ENCODE measurements at regions not wholly inside any gene's neighbourhood (a gene's known extent, or its start where the extent isn't known, plus 50 kb on each side); places are given as distances from the start of the nearest gene placed in this dataset.

DNA sequence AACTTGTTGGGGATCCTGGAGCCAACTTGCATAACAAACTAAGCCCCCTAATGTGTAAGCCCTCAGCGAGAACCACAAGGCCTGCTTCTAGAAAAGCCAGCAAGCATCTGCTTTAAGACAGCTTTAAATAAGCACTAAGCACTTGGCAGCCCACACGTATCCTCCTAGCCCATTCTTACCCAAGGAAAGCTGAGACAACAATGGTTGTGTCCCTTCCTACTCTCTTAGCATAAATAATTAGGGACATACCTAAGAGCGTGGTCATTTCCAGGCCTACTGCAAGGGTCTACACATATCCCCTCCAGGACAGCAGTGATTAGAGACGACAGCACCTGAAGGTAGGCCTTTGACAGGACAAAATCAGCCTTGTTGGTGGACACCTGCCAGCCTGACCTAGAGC is 322.8 kb upstream of the PPARGC1A start:
- TF ChIP-seq, protein P1, sequence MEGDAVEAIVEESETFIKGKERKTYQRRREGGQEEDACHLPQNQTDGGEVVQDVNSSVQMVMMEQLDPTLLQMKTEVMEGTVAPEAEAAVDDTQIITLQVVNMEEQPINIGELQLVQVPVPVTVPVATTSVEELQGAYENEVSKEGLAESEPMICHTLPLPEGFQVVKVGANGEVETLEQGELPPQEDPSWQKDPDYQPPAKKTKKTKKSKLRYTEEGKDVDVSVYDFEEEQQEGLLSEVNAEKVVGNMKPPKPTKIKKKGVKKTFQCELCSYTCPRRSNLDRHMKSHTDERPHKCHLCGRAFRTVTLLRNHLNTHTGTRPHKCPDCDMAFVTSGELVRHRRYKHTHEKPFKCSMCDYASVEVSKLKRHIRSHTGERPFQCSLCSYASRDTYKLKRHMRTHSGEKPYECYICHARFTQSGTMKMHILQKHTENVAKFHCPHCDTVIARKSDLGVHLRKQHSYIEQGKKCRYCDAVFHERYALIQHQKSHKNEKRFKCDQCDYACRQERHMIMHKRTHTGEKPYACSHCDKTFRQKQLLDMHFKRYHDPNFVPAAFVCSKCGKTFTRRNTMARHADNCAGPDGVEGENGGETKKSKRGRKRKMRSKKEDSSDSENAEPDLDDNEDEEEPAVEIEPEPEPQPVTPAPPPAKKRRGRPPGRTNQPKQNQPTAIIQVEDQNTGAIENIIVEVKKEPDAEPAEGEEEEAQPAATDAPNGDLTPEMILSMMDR (IDR thresholded peaks at IDR 0.05 in 4 of 5, conservative IDR thresholded peaks at IDR 0.05 in 1 of 5): no peak
- TF ChIP-seq POLR2A (IDR thresholded peaks at IDR 0.05): no peak
